ENCODE measurements at regions not wholly inside any gene's neighbourhood (a gene's known extent, or its start where the extent isn't known, plus 50 kb on each side); places are given as distances from the start of the nearest gene placed in this dataset.

- Histone ChIP-seq H3K4me1 (no peaks in the 10 kb centered on the region), H3F3A (ENCODE audit: low read depth) (no peaks in the 10 kb centered on the region), H2AFZ (replicated peaks) (no peak overlapping the region), H3K9ac (no peak overlapping the region), H3K27me3 (no peaks in the 10 kb centered on the region), H4K20me1 (ENCODE audit: low read depth) (no peaks in the 10 kb centered on the region), H3K9me3 (ENCODE audit: low read depth) (no peaks in the 10 kb centered on the region), H3K79me2 (ENCODE audit: low read depth) (no peaks in the 10 kb centered on the region), H3K4me3 (no peak overlapping the region), H3K36me3 (no peaks in the 10 kb centered on the region), H3K4me2 (no peak overlapping the region), H3K27ac (no peak overlapping the region)
- H3K27ac Mint-ChIP-seq, result no peak overlapping the region
- peaks cover 12% of the 10 kb centered on the region for H3K4me1 Mint-ChIP-seq
- TF ChIP-seq, protein P1, sequence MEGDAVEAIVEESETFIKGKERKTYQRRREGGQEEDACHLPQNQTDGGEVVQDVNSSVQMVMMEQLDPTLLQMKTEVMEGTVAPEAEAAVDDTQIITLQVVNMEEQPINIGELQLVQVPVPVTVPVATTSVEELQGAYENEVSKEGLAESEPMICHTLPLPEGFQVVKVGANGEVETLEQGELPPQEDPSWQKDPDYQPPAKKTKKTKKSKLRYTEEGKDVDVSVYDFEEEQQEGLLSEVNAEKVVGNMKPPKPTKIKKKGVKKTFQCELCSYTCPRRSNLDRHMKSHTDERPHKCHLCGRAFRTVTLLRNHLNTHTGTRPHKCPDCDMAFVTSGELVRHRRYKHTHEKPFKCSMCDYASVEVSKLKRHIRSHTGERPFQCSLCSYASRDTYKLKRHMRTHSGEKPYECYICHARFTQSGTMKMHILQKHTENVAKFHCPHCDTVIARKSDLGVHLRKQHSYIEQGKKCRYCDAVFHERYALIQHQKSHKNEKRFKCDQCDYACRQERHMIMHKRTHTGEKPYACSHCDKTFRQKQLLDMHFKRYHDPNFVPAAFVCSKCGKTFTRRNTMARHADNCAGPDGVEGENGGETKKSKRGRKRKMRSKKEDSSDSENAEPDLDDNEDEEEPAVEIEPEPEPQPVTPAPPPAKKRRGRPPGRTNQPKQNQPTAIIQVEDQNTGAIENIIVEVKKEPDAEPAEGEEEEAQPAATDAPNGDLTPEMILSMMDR (IDR thresholded peaks at IDR 0.05), result no peak
- TF ChIP-seq EZH2phosphoT487 (IDR thresholded peaks at IDR 0.05), result no peak
- TF ChIP-seq EZH2 (IDR thresholded peaks at IDR 0.05), result no peak
- no peaks in the 10 kb centered on the region for H3K9me3 Mint-ChIP-seq
- no peak for DNase-seq (ENCODE audit: low spot score)
- H3K36me3 Mint-ChIP-seq, result no peaks in the 10 kb centered on the region
- peaks cover 2% of the 10 kb centered on the region for H3K27me3 Mint-ChIP-seq (ENCODE audit: insufficient read depth, low read depth)
- H3K4me3 Mint-ChIP-seq, result no peak overlapping the region
Measured at GRCh38 chr6:6993503-6994237, 114.1 kb upstream of the RREB1 start.

- Mint-ChIP-seq H3K9me3 (no peaks in the 10 kb centered on the region), H3K4me1 (peaks cover 12% of the 10 kb centered on the region), H3K4me3 (no peak overlapping the region), H3K36me3 (no peaks in the 10 kb centered on the region), H3K27me3 (ENCODE audit: insufficient read depth, low read depth) (peaks cover 2% of the 10 kb centered on the region), H3K27ac (no peak overlapping the region)
- Histone ChIP-seq H3F3A (ENCODE audit: low read depth) (no peaks in the 10 kb centered on the region), H4K20me1 (ENCODE audit: low read depth) (no peaks in the 10 kb centered on the region), H3K9me3 (ENCODE audit: low read depth) (no peaks in the 10 kb centered on the region), H3K27ac (no peak overlapping the region), H3K36me3 (no peaks in the 10 kb centered on the region), H3K27me3 (no peaks in the 10 kb centered on the region), H3K4me3 (no peak overlapping the region), H3K9ac (no peak overlapping the region), H3K4me2 (no peak overlapping the region), H3K79me2 (ENCODE audit: low read depth) (no peaks in the 10 kb centered on the region), H3K4me1 (no peaks in the 10 kb centered on the region), H2AFZ (replicated peaks) (no peak overlapping the region)
- TF ChIP-seq EZH2 (IDR thresholded peaks at IDR 0.05) (no peak), EZH2phosphoT487 (IDR thresholded peaks at IDR 0.05) (no peak)
- TF ChIP-seq, protein P1 (IDR thresholded peaks at IDR 0.05), result no peak
- no peak for DNase-seq (ENCODE audit: low spot score)
Measured at GRCh38 chr6:6994796-6995195, 113.0 kb upstream of the RREB1 start.

GRCh38 chr6:6995328-6995727 is 112.4 kb upstream of the RREB1 start:
- Histone ChIP-seq H3K9me3 (ENCODE audit: low read depth) (no peaks in the 10 kb centered on the region), H4K20me1 (ENCODE audit: low read depth) (no peaks in the 10 kb centered on the region), H3K4me2 (no peak overlapping the region), H3K36me3 (no peaks in the 10 kb centered on the region), H3K79me2 (ENCODE audit: low read depth) (no peaks in the 10 kb centered on the region), H3K27ac (no peak overlapping the region), H3K4me3 (no peak overlapping the region), H3K9ac (no peak overlapping the region), H3K4me1 (no peaks in the 10 kb centered on the region), H3K27me3 (no peaks in the 10 kb centered on the region), H2AFZ (replicated peaks) (no peak overlapping the region), H3F3A (ENCODE audit: low read depth) (no peaks in the 10 kb centered on the region)
- no peak for DNase-seq (ENCODE audit: low spot score)
- Mint-ChIP-seq H3K9me3 (no peaks in the 10 kb centered on the region), H3K27me3 (ENCODE audit: insufficient read depth, low read depth) (peaks cover 2% of the 10 kb centered on the region), H3K4me3 (no peak overlapping the region), H3K27ac (no peak overlapping the region), H3K4me1 (peaks cover 12% of the 10 kb centered on the region), H3K36me3 (no peaks in the 10 kb centered on the region)
- TF ChIP-seq EZH2phosphoT487 (IDR thresholded peaks at IDR 0.05) (no peak), EZH2 (IDR thresholded peaks at IDR 0.05) (no peak)
- TF ChIP-seq, protein P1 (IDR thresholded peaks at IDR 0.05), result no peak

Data from neural progenitor cell (in vitro differentiated cells).